GM23338 (cell line): ENCODE measurements at regions not wholly inside any gene's neighbourhood (a gene's known extent, or its start where the extent isn't known, plus 50 kb on each side); places are given as distances from the start of the nearest gene placed in this dataset.

Experiments
- ATAC-seq: fragments of 200-7000 bp; cut with Tn5 transposase; 3 replicates; pipeline ENCODE4 v1.9.1; 2020
- DNase-seq: peaks from one replicate; pipeline ENCODE4 v3.0.0-alpha.2; 2015; ENCODE audit warnings: low spot score
- H2AFZ ChIP-seq: fragments of 200-600 bp; sonication (generic); 2 replicates; pipeline ENCODE4 v1.8.0; 2016; ENCODE audit warnings: antibody characterized with exemption, mild to moderate bottlenecking, moderate library complexity
- H3F3A ChIP-seq: fragments of 200-600 bp; sonication (generic); replicated peaks from 2 replicates; pipeline ENCODE4 v1.8.0; 2017; ENCODE audit warnings: antibody characterized with exemption, mixed run types, low read depth
- H3K27ac ChIP-seq: fragments of 200-600 bp; sonication (generic); 2 replicates; pipeline ENCODE4 v1.6.1; 2016; ENCODE audit warnings: low read depth
- H3K27me3 ChIP-seq: fragments of 200-600 bp; sonication (generic); 2 replicates; pipeline ENCODE4 v1.8.0; 2016; ENCODE audit warnings: mild to moderate bottlenecking, mixed run types, moderate library complexity; ENCODE audit not compliant: insufficient read depth
- H3K36me3 ChIP-seq: fragments of 200-600 bp; sonication (generic); 2 replicates; pipeline ENCODE4 v1.8.0; 2016; ENCODE audit warnings: mild to moderate bottlenecking; ENCODE audit not compliant: insufficient read depth
- H3K4me1 ChIP-seq: fragments of 200-600 bp; sonication (generic); 2 replicates; pipeline ENCODE4 v1.8.0; 2016; ENCODE audit warnings: mild to moderate bottlenecking, moderate library complexity; ENCODE audit not compliant: insufficient read depth
- H3K4me2 ChIP-seq: fragments of 200-600 bp; sonication (generic); 2 replicates; pipeline ENCODE4 v1.7.1; 2017; ENCODE audit warnings: mixed run types
- H3K4me3 ChIP-seq: fragments of 200-600 bp; sonication (generic); 2 replicates; pipeline ENCODE4 v1.6.1; 2016; ENCODE audit warnings: mixed run types
- H3K79me2 ChIP-seq: fragments of 200-600 bp; sonication (generic); replicated peaks from 2 replicates; pipeline ENCODE4 v1.8.0; 2017; ENCODE audit warnings: mild to moderate bottlenecking; ENCODE audit not compliant: insufficient read depth
- H3K9me2 ChIP-seq: fragments of 200-600 bp; sonication (generic); 2 replicates; pipeline ENCODE4 v1.8.0; 2017; ENCODE audit not compliant: insufficient read depth
- H4K20me1 ChIP-seq: fragments of 200-600 bp; sonication (generic); replicated peaks from 2 replicates; pipeline ENCODE4 v1.8.0; 2017; ENCODE audit warnings: mild to moderate bottlenecking; ENCODE audit not compliant: insufficient read depth
- H3K27ac Mint-ChIP-seq: 2 replicates; pipeline ENCODE4 v1.8.0; 2020; ENCODE audit warnings: inconsistent platforms, mild to moderate bottlenecking, moderate library complexity, mixed read lengths
- H3K27me3 Mint-ChIP-seq: 3 replicates; pipeline ENCODE4 v1.8.0; 2022; ENCODE audit warnings: low read depth, mild to moderate bottlenecking, moderate library complexity, mixed read lengths, inconsistent platforms; ENCODE audit not compliant: insufficient read depth, poor library complexity
- H3K36me3 Mint-ChIP-seq: 3 replicates; pipeline ENCODE4 v1.8.0; 2021; ENCODE audit warnings: low read depth, mild to moderate bottlenecking, inconsistent platforms, moderate library complexity, mixed read lengths
- H3K4me1 Mint-ChIP-seq: 3 replicates; pipeline ENCODE4 v1.8.0; 2020; ENCODE audit warnings: mild to moderate bottlenecking, inconsistent platforms, mixed read lengths
- H3K4me3 Mint-ChIP-seq: 3 replicates; pipeline ENCODE4 v1.8.0; 2021; ENCODE audit warnings: moderate library complexity, mild to moderate bottlenecking, inconsistent platforms, mixed read lengths
- H3K9me3 Mint-ChIP-seq: 3 replicates; pipeline ENCODE4 v1.8.0; 2020; ENCODE audit warnings: moderate library complexity, mild to moderate bottlenecking, inconsistent platforms, mixed read lengths
- EZH2phosphoT487 ChIP-seq: fragments of 200-600 bp; sonication (generic); IDR thresholded peaks from one replicate; pipeline ENCODE4 v1.8.1; 2018; ENCODE audit warnings: antibody characterized with exemption; ENCODE audit not compliant: unreplicated experiment
- NANOG ChIP-seq: IDR thresholded peaks from 2 replicates; pipeline ENCODE4 v1.6.1; 2016; ENCODE audit warnings: antibody characterized with exemption, borderline replicate concordance
- ZNF114 ChIP-seq: fragments of 250-450 bp; sonication (Bioruptor Pico); IDR thresholded peaks from 2 replicates; pipeline ENCODE4 v1.5.0; 2020; ENCODE audit warnings: mild to moderate bottlenecking, moderate library complexity
- TF ChIP-seq, protein P1 (sequence below): IDR thresholded peaks from 2 replicates; pipeline ENCODE4 v1.6.1; 2016; ENCODE audit warnings: antibody characterized with exemption
- TF ChIP-seq, protein P2 (sequence below), 2 experiments: fragments of 200-600 bp in 1 of 2; sonication (generic) in 1 of 2; conservative IDR thresholded peaks; 2 replicates each; pipeline versions ENCODE4 v1.5.1 to v1.6.1; 2016 to 2017; ENCODE audit warnings: antibody characterized with exemption in 2 of 2, low read depth in 2 of 2, mild to moderate bottlenecking in 2 of 2, moderate library complexity in 1 of 2
- TF ChIP-seq, protein P3 (sequence below): fragments of 250-450 bp; sonication (Bioruptor Pico); IDR thresholded peaks from 2 replicates; pipeline ENCODE4 v1.5.0; 2020; ENCODE audit warnings: mild to moderate bottlenecking, moderate library complexity

DNA sequence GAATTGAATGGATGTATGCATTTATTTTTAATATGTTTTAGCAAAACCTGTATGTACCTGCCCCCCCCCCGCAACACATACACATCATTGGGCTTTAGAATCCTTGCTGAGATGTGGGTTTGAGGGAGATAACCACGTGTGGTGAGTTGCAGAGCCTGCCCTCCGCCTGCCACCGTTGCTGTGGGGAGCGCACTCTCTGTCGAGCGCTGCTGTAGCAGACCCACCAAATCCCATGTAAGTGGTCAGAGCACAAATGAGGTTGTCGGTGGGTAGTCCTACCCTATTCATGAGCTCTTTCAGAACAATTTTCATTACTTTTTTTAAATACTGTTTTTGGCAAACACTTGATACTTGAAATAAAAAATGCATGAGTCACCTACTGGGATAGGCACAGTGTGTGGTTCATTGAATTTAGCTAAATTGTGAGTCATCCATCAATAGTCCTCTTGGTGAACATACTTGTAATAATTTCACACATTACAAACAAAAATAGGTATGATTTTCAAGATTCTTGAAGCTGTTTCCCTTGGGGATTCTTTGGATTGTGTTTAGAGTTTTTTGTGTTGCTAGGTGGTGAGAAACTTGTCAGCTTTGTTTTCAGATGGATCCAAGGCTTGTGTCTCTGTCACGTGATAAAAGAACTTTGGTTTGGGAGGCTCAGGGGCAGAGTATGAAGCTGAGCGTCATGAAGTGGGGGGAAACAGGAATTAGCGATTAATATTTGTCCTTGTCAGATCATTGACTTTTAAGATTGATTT lies 107.6 kb downstream of the PTCSC3 start:
- Histone ChIP-seq H2AFZ (no peak overlapping the region), H3K27me3 (no peaks in the 10 kb centered on the region), H3K27ac (no peak overlapping the region), H3K9me2 (no peaks in the 10 kb centered on the region), H3K4me2 (no peak overlapping the region), H3F3A (no peaks in the 10 kb centered on the region), H3K79me2 (no peaks in the 10 kb centered on the region), H3K4me1 (no peaks in the 10 kb centered on the region), H3K4me3 (no peak overlapping the region), H3K36me3 (no peaks in the 10 kb centered on the region), H4K20me1 (no peaks in the 10 kb centered on the region)
- Mint-ChIP-seq H3K4me3 (no peak overlapping the region), H3K27me3 (no peaks in the 10 kb centered on the region), H3K4me1 (peaks cover 4% of the 10 kb centered on the region; the same call in 2 of the 3 replicates), H3K27ac (no peak overlapping the region), H3K9me3 (no peaks in the 10 kb centered on the region), H3K36me3 (no peaks in the 10 kb centered on the region)
- TF ChIP-seq, protein P1, sequence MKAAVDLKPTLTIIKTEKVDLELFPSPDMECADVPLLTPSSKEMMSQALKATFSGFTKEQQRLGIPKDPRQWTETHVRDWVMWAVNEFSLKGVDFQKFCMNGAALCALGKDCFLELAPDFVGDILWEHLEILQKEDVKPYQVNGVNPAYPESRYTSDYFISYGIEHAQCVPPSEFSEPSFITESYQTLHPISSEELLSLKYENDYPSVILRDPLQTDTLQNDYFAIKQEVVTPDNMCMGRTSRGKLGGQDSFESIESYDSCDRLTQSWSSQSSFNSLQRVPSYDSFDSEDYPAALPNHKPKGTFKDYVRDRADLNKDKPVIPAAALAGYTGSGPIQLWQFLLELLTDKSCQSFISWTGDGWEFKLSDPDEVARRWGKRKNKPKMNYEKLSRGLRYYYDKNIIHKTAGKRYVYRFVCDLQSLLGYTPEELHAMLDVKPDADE = no peak
- TF ChIP-seq, protein P2, sequence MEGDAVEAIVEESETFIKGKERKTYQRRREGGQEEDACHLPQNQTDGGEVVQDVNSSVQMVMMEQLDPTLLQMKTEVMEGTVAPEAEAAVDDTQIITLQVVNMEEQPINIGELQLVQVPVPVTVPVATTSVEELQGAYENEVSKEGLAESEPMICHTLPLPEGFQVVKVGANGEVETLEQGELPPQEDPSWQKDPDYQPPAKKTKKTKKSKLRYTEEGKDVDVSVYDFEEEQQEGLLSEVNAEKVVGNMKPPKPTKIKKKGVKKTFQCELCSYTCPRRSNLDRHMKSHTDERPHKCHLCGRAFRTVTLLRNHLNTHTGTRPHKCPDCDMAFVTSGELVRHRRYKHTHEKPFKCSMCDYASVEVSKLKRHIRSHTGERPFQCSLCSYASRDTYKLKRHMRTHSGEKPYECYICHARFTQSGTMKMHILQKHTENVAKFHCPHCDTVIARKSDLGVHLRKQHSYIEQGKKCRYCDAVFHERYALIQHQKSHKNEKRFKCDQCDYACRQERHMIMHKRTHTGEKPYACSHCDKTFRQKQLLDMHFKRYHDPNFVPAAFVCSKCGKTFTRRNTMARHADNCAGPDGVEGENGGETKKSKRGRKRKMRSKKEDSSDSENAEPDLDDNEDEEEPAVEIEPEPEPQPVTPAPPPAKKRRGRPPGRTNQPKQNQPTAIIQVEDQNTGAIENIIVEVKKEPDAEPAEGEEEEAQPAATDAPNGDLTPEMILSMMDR (conservative IDR thresholded peaks at IDR 0.05; ENCODE audit: low read depth in 2 of 2) = no peak
- TF ChIP-seq, protein P3, sequence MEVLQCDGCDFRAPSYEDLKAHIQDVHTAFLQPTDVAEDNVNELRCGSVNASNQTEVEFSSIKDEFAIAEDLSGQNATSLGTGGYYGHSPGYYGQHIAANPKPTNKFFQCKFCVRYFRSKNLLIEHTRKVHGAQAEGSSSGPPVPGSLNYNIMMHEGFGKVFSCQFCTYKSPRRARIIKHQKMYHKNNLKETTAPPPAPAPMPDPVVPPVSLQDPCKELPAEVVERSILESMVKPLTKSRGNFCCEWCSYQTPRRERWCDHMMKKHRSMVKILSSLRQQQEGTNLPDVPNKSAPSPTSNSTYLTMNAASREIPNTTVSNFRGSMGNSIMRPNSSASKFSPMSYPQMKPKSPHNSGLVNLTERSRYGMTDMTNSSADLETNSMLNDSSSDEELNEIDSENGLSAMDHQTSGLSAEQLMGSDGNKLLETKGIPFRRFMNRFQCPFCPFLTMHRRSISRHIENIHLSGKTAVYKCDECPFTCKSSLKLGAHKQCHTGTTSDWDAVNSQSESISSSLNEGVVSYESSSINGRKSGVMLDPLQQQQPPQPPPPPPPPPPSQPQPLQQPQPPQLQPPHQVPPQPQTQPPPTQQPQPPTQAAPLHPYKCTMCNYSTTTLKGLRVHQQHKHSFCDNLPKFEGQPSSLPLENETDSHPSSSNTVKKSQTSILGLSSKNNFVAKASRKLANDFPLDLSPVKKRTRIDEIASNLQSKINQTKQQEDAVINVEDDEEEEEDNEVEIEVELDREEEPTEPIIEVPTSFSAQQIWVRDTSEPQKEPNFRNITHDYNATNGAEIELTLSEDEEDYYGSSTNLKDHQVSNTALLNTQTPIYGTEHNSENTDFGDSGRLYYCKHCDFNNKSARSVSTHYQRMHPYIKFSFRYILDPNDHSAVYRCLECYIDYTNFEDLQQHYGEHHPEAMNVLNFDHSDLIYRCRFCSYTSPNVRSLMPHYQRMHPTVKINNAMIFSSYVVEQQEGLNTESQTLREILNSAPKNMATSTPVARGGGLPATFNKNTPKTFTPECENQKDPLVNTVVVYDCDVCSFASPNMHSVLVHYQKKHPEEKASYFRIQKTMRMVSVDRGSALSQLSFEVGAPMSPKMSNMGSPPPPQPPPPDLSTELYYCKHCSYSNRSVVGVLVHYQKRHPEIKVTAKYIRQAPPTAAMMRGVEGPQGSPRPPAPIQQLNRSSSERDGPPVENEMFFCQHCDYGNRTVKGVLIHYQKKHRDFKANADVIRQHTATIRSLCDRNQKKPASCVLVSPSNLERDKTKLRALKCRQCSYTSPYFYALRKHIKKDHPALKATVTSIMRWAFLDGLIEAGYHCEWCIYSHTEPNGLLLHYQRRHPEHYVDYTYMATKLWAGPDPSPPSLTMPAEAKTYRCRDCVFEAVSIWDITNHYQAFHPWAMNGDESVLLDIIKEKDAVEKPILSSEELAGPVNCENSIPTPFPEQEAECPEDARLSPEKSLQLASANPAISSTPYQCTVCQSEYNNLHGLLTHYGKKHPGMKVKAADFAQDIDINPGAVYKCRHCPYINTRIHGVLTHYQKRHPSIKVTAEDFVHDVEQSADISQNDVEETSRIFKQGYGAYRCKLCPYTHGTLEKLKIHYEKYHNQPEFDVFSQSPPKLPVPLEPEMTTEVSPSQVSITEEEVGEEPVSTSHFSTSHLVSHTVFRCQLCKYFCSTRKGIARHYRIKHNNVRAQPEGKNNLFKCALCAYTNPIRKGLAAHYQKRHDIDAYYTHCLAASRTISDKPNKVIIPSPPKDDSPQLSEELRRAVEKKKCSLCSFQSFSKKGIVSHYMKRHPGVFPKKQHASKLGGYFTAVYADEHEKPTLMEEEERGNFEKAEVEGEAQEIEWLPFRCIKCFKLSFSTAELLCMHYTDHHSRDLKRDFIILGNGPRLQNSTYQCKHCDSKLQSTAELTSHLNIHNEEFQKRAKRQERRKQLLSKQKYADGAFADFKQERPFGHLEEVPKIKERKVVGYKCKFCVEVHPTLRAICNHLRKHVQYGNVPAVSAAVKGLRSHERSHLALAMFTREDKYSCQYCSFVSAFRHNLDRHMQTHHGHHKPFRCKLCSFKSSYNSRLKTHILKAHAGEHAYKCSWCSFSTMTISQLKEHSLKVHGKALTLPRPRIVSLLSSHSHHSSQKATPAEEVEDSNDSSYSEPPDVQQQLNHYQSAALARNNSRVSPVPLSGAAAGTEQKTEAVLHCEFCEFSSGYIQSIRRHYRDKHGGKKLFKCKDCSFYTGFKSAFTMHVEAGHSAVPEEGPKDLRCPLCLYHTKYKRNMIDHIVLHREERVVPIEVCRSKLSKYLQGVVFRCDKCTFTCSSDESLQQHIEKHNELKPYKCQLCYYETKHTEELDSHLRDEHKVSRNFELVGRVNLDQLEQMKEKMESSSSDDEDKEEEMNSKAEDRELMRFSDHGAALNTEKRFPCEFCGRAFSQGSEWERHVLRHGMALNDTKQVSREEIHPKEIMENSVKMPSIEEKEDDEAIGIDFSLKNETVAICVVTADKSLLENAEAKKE (CRISPR knock-in tag) = no peak
- no peak for TF ChIP-seq EZH2phosphoT487
- no peak for TF ChIP-seq NANOG
- no peak for TF ChIP-seq ZNF114 (CRISPR knock-in tag)
- DNase-seq = no peak
- peak; percentile 33 for ATAC-seq
